ENCODE measurements at regions not wholly inside any gene's neighbourhood (a gene's known extent, or its start where the extent isn't known, plus 50 kb on each side); places are given as distances from the start of the nearest gene placed in this dataset.

DNA sequence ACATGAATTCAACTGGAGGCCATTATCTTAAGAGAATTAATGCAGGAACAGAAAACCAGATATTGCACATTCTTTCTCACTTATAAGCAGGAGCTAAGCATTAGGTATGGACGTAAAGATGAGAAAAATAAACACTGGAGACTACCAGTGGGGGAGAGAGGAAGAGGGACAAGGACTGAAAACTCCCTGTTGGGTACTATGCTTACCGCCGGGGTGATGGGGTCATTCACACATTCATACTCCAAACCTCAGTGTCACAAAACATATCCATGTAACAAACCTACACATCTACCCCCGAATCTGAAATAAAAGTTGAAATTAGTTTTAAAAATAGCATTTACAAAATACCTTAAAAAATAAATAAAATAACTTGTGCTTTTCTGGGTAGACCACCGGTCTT lies 80.8 kb upstream of the RAP1B start:
- intact Hi-C loops (cut with DNase I): no loop called here
- Histone ChIP-seq H3K27me3 (peaks cover 0 to 35% (median 0%) of the 10 kb centered on the region in 4 donors), H3K36me3 (no peaks in the 10 kb centered on the region), H3K4me3 (no peak overlapping the region), H3K9me3 (no peaks in the 10 kb centered on the region), H3K4me1 (peaks cover 0 to 7% (median 3%) of the 10 kb centered on the region in 3 donors), H3K27ac (no peak overlapping the region)
- 84 to 87% methylated on average over 5 of the region's 5 CpGs for WGBS, 2 donors
- DNase-seq: no peak
- no peak for TF ChIP-seq POLR2A (IDR thresholded peaks at IDR 0.05)
- TF ChIP-seq, protein P1, sequence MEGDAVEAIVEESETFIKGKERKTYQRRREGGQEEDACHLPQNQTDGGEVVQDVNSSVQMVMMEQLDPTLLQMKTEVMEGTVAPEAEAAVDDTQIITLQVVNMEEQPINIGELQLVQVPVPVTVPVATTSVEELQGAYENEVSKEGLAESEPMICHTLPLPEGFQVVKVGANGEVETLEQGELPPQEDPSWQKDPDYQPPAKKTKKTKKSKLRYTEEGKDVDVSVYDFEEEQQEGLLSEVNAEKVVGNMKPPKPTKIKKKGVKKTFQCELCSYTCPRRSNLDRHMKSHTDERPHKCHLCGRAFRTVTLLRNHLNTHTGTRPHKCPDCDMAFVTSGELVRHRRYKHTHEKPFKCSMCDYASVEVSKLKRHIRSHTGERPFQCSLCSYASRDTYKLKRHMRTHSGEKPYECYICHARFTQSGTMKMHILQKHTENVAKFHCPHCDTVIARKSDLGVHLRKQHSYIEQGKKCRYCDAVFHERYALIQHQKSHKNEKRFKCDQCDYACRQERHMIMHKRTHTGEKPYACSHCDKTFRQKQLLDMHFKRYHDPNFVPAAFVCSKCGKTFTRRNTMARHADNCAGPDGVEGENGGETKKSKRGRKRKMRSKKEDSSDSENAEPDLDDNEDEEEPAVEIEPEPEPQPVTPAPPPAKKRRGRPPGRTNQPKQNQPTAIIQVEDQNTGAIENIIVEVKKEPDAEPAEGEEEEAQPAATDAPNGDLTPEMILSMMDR (IDR thresholded peaks at IDR 0.05): no peak

DNA sequence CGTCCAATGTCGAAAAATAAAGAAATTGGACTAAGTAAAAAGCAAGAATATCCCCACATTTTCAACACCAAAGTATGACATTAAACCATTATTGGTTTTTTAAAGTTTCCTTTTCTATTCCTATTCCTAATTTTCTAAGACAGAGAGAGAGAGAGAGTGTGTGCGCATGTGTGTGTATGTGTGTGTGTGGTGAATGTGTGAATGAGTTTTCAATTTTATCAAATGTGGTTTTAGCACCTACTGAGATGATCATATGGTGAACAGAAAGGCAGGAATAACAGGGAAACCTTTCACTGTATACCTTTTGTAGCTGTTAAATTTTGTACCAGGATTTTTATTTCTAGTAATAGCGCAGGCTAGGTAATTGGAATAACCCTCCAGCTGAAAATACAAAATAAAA lies 80.4 kb upstream of the RAP1B start:
- Histone ChIP-seq H3K27me3 (peaks cover 0 to 34% (median 0%) of the 10 kb centered on the region in 4 donors), H3K4me3 (no peak overlapping the region), H3K36me3 (no peaks in the 10 kb centered on the region), H3K27ac (no peak overlapping the region), H3K9me3 (no peaks in the 10 kb centered on the region), H3K4me1 (peaks cover 0 to 7% (median 3%) of the 10 kb centered on the region in 3 donors)
- no peak for DNase-seq
- no peak for TF ChIP-seq POLR2A (IDR thresholded peaks at IDR 0.05)
- TF ChIP-seq, protein P1 (IDR thresholded peaks at IDR 0.05): no peak
- intact Hi-C loops (cut with DNase I): no loop called here
- 95 to 96% methylated on average over 4 of the region's 4 CpGs for WGBS, 2 donors

DNA sequence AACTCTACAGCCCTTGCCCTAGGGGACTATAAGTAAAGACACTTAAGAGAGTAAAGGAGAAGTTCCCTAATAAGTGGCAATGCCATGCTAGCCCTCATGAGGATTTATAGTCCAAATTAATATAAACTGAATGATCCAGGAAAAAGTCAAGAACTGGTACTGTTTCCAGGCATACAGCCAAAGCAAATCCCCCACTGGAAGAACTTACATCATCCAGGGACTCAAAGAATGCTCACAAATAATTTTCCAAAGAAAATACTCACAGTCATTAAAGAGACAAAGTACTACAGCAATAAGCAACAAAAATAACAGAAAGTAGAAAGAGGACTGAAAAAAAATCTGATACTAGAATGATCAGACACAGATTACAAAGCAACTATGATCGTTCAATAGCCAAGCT lies 79.7 kb upstream of the RAP1B start:
- no peak overlapping the region for H3K4me3 ChIP-seq
- H3K9me3 ChIP-seq: no peaks in the 10 kb centered on the region
- TF ChIP-seq, protein P1 (IDR thresholded peaks at IDR 0.05): no peak
- TF ChIP-seq POLR2A (IDR thresholded peaks at IDR 0.05): no peak
- H3K27ac ChIP-seq: no peak overlapping the region
- intact Hi-C loops (cut with DNase I): no loop called here
- no peak for DNase-seq
- H3K36me3 ChIP-seq: no peaks in the 10 kb centered on the region
- 40 to 56% methylated on average over 1 of the region's 1 CpG for WGBS, 2 donors
- peaks cover 0 to 7% (median 3%) of the 10 kb centered on the region in 3 donors for H3K4me1 ChIP-seq
- H3K27me3 ChIP-seq: peaks cover 0 to 34% (median 0%) of the 10 kb centered on the region in 4 donors

DNA sequence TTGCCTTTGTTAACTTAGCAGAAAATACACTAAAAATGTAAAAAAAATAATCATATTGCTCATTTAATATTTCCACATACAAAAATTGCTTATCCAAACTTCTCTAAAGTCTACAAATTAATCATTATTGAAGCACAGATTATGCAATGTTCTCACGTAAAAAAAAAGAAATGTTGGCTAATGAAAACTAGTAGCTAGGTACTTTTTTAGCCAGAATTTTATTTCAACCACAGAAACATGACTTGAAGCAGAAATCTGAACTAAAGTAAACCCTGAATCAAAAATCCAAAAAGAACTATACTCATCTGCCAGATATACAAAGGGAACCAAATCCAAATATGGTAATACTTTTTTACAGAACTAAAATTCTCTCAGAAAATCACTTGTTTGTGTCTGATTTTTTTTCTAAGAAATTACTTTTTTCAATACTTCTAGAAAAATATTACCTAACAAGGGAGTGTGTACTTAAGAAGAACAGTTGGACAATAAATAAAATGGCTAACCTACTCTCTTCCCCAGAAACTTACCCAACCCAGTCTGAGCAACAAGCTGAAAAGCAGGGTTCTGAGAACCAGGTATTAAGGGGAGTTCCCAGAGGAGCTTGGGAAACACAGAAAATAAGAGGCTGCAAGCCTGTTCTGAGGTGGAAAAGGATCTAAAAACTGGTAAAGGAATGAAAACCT lies 78.4 kb upstream of the RAP1B start:
- H3K36me3 ChIP-seq: no peaks in the 10 kb centered on the region
- TF ChIP-seq, protein P1 (IDR thresholded peaks at IDR 0.05): no peak
- TF ChIP-seq POLR2A (IDR thresholded peaks at IDR 0.05): no peak
- no peak for DNase-seq
- intact Hi-C loops (cut with DNase I): no loop called here
- no peak overlapping the region for H3K27ac ChIP-seq
- H3K4me1 ChIP-seq: peaks cover 0 to 7% (median 3%) of the 10 kb centered on the region in 3 donors
- H3K4me3 ChIP-seq: no peak overlapping the region
- H3K27me3 ChIP-seq: peaks cover 0 to 34% (median 0%) of the 10 kb centered on the region in 4 donors
- WGBS, 2 donors: 24 to 28% methylated on average over 1 of the region's 1 CpG
- no peaks in the 10 kb centered on the region for H3K9me3 ChIP-seq

DNA sequence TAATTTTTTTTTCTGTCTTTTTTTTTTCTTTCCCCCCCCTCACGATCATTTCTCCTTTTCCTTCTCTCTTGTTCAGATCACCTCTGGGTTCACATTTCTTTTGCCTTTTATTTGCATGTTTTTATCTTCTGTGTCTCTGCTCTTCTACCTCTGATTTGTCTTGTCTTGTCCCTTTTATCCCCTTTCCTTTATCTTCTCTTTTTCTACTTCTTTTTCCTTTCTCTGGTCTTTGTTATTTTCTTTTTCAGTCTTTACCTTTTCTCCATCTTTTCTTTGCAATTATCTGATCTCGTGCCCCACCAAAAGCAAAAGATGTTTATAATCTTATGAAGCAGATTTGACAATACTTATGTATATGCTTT lies 77.8 kb upstream of the RAP1B start:
- TF ChIP-seq, protein P1 (IDR thresholded peaks at IDR 0.05): no peak
- no peak for TF ChIP-seq POLR2A (IDR thresholded peaks at IDR 0.05)
- Histone ChIP-seq H3K36me3 (no peaks in the 10 kb centered on the region), H3K27ac (no peak overlapping the region), H3K27me3 (peaks cover 0 to 34% (median 0%) of the 10 kb centered on the region in 4 donors), H3K4me1 (peaks cover 0 to 7% (median 3%) of the 10 kb centered on the region in 3 donors), H3K9me3 (no peaks in the 10 kb centered on the region), H3K4me3 (no peak overlapping the region)
- intact Hi-C loops (cut with DNase I): no loop called here
- WGBS, 2 donors: 72 to 79% methylated on average over 2 of the region's 2 CpGs
- DNase-seq: no peak
